H1 (cell line): ENCODE measurements at regions not wholly inside any gene's neighbourhood (a gene's known extent, or its start where the extent isn't known, plus 50 kb on each side); places are given as distances from the start of the nearest gene placed in this dataset.

Experiments used
- CTCF ChIA-PET: fragments of 300-600 bp; sonication (Branson Sonifier 250); formaldehyde crosslinking; loops from one replicate; lab custom pipeline; 2021; ENCODE audit not compliant: partially characterized antibody; lab: Charles Lee
- POLR2A ChIA-PET: fragments of 300-600 bp; sonication (Branson Sonifier 250); formaldehyde crosslinking; loops from one replicate; lab custom pipeline; 2021; ENCODE audit warnings: inconsistent platforms; ENCODE audit not compliant: partially characterized antibody; lab: Charles Lee
- DNase-seq, 2 experiments: peaks; one replicate each; pipeline versions ENCODE4 v3.0.0 to v3.0.0-alpha.2; 2010 to 2022; ENCODE audit warnings: low spot score in 2 of 2, low read depth in 1 of 2, mixed read lengths in 1 of 2
- FAIRE-seq: peaks from 2 replicates; lab custom pipeline; 2011; peaks lifted over from hg19 to GRCh38; lab: Jason Lieb, UNC
- H2AFZ ChIP-seq: 2 replicates; pipeline ENCODE4 v1.8.1; 2012; ENCODE audit warnings: low read length, inconsistent platforms
- H2AK5ac ChIP-seq: 2 replicates; pipeline ENCODE4 v1.6.1; 2013; ENCODE audit warnings: low read depth, low read length
- H2BK120ac ChIP-seq: replicated peaks from 2 replicates; pipeline ENCODE3; 2013; ENCODE audit warnings: low read depth, low read length, inconsistent platforms
- H2BK12ac ChIP-seq: 2 replicates; pipeline ENCODE4 v1.6.1; 2013; ENCODE audit warnings: low read depth, low read length
- H2BK15ac ChIP-seq: 2 replicates; pipeline ENCODE4 v1.6.1; 2013; ENCODE audit warnings: low read length
- H2BK20ac ChIP-seq: 2 replicates; pipeline ENCODE4 v1.6.1; 2013; ENCODE audit warnings: low read length
- H2BK5ac ChIP-seq: 2 replicates; pipeline ENCODE4 v1.6.1; 2013; ENCODE audit warnings: low read depth, low read length
- H3K14ac ChIP-seq: 2 replicates; pipeline ENCODE4 v1.6.1; 2013; ENCODE audit warnings: inconsistent platforms; ENCODE audit not compliant: insufficient read length
- H3K18ac ChIP-seq: 2 replicates; pipeline ENCODE4 v1.6.1; 2013; ENCODE audit warnings: low read length; ENCODE audit errors: extremely low read depth
- H3K23ac ChIP-seq: 2 replicates; pipeline ENCODE4 v1.6.1; 2013; ENCODE audit warnings: inconsistent platforms; ENCODE audit not compliant: insufficient read length
- H3K23me2 ChIP-seq: 2 replicates; pipeline ENCODE4 v1.6.1; 2013; ENCODE audit warnings: low read depth, low read length
- H3K27ac ChIP-seq: 2 replicates; pipeline ENCODE4 v1.6.1; 2011; ENCODE audit warnings: low read depth, low read length, inconsistent platforms
- H3K27me3 ChIP-seq, 4 experiments: replicated peaks in 1 of 4; 1 replicate in 1 of 4; 2 replicates in 3 of 4; pipeline versions ENCODE4 v1.6.1 to v1.8.1; 2011 to 2013; ENCODE audit warnings: low read length in 3 of 4, mild to moderate bottlenecking in 3 of 4, inconsistent platforms in 2 of 4, mixed read lengths in 2 of 4, moderate library complexity in 1 of 4; ENCODE audit not compliant: control insufficient read depth in 3 of 4, insufficient read depth in 3 of 4; ENCODE audit errors: extremely low read depth in 1 of 4
- H3K36me3 ChIP-seq, 4 experiments: 2 replicates each; pipeline versions ENCODE4 v1.6.1 to v1.8.1; 2011 to 2013; ENCODE audit warnings: mild to moderate bottlenecking in 4 of 4, low read length in 3 of 4, moderate library complexity in 2 of 4, control low read depth in 1 of 4, inconsistent platforms in 1 of 4; ENCODE audit not compliant: insufficient read depth in 4 of 4, control insufficient read depth in 2 of 4
- H3K4ac ChIP-seq: replicated peaks from 2 replicates; pipeline ENCODE3; 2013; ENCODE audit warnings: low read length, low read depth, mixed read lengths, inconsistent platforms; ENCODE audit not compliant: insufficient read length
- H3K4me1 ChIP-seq, 4 experiments: replicated peaks in 1 of 4; 1 replicate in 1 of 4; 2 replicates in 3 of 4; pipeline versions ENCODE4 v1.6.1 to v1.8.1; 2011 to 2013; ENCODE audit warnings: low read length in 3 of 4, inconsistent platforms in 2 of 4, mixed read lengths in 1 of 4; ENCODE audit not compliant: insufficient read depth in 4 of 4, control insufficient read depth in 3 of 4
- H3K4me2 ChIP-seq, 2 experiments: 2 replicates each; pipeline versions ENCODE4 v1.6.1 to v1.8.1; 2011 to 2013; ENCODE audit warnings: low read depth in 2 of 2, low read length in 2 of 2, control low read depth in 1 of 2, inconsistent platforms in 1 of 2, mild to moderate bottlenecking in 1 of 2; ENCODE audit not compliant: insufficient read depth in 1 of 2
- H3K4me3 ChIP-seq, 4 experiments: fragments of 200-600, 300-600 bp in 1 of 4; sonication (generic), shearing (Covaris generic), sonication (Bioruptor Twin) in 1 of 4; 2 replicates each; pipeline versions ENCODE4 v1.5.1 to v1.8.1; 2011 to 2016; ENCODE audit warnings: low read length in 4 of 4, low read depth in 3 of 4, control low read depth in 2 of 4, inconsistent platforms in 2 of 4, mild to moderate bottlenecking in 2 of 4, mixed read lengths in 1 of 4, moderate library complexity in 1 of 4; ENCODE audit not compliant: insufficient read depth in 2 of 4; ENCODE audit errors: extremely low read depth in 1 of 4
- H3K56ac ChIP-seq: replicated peaks from 2 replicates; pipeline ENCODE3; 2013; ENCODE audit warnings: low read depth, mild to moderate bottlenecking, mixed read lengths, low read length, inconsistent platforms; ENCODE audit not compliant: insufficient read length
- H3K79me1 ChIP-seq: 2 replicates; pipeline ENCODE4 v1.6.1; 2013; ENCODE audit warnings: low read depth, low read length, control low read depth
- H3K79me2 ChIP-seq, 2 experiments: 2 replicates each; pipeline versions ENCODE4 v1.6.1 to v1.8.1; 2012 to 2013; ENCODE audit warnings: low read length in 2 of 2, mild to moderate bottlenecking in 2 of 2, inconsistent platforms in 1 of 2; ENCODE audit not compliant: insufficient read depth in 2 of 2, control insufficient read depth in 1 of 2
- H3K9ac ChIP-seq, 4 experiments: replicated peaks in 1 of 4; 1 replicate in 1 of 4; 2 replicates in 3 of 4; pipeline versions ENCODE4 v1.6.1 to v1.8.1; 2011 to 2013; ENCODE audit warnings: low read depth in 3 of 4, low read length in 3 of 4, control low read depth in 2 of 4, mild to moderate bottlenecking in 2 of 4, moderate library complexity in 2 of 4, inconsistent platforms in 1 of 4; ENCODE audit errors: extremely low read depth in 1 of 4
- H3K9me3 ChIP-seq, 2 experiments: 2 replicates each; pipeline versions ENCODE4 v1.6.1 to v1.8.1; 2012 to 2013; ENCODE audit warnings: mild to moderate bottlenecking in 2 of 2, moderate library complexity in 2 of 2, control low read depth in 1 of 2, inconsistent platforms in 1 of 2, low read depth in 1 of 2, low read length in 1 of 2, mixed read lengths in 1 of 2; ENCODE audit not compliant: insufficient read depth in 2 of 2
- H4K20me1 ChIP-seq, 2 experiments: replicated peaks in 1 of 2; 2 replicates each; pipeline versions ENCODE3 to v1.8.1; 2011 to 2013; ENCODE audit warnings: inconsistent platforms in 2 of 2, low read length in 2 of 2, mild to moderate bottlenecking in 1 of 2; ENCODE audit not compliant: insufficient read depth in 2 of 2, control insufficient read depth in 1 of 2
- H4K5ac ChIP-seq: 2 replicates; pipeline ENCODE4 v1.6.1; 2013; ENCODE audit warnings: low read length, low read depth, mixed read lengths, inconsistent platforms; ENCODE audit not compliant: insufficient read length
- H4K8ac ChIP-seq: 2 replicates; pipeline ENCODE4 v1.8.0; 2013; ENCODE audit warnings: mild to moderate bottlenecking, moderate library complexity, low read length, inconsistent platforms; ENCODE audit not compliant: insufficient read depth; ENCODE audit errors: extremely low read depth
- H4K91ac ChIP-seq: replicated peaks from 2 replicates; pipeline ENCODE3; 2013; ENCODE audit warnings: low read length, mixed read lengths, inconsistent platforms; ENCODE audit not compliant: insufficient read length
- CHD1 ChIP-seq: IDR thresholded peaks from 2 replicates; pipeline ENCODE4 v1.6.1; 2012; ENCODE audit warnings: low read depth, low read length, improper control_type of control experiment
- CREB1 ChIP-seq: IDR thresholded peaks from 2 replicates; pipeline ENCODE4 v1.6.1; 2012; ENCODE audit warnings: inconsistent platforms
- JUND ChIP-seq: IDR thresholded peaks from 2 replicates; pipeline ENCODE4 v1.6.1; 2011; ENCODE audit warnings: mild to moderate bottlenecking, improper control_type of control experiment, low read length
- KDM1A ChIP-seq: fragments of 200-600, 300-600 bp; sonication (generic); IDR thresholded peaks from 2 replicates; pipeline ENCODE4 v1.7.1; 2016; ENCODE audit warnings: mild to moderate bottlenecking, low read length, borderline replicate concordance
- MAFK ChIP-seq: IDR thresholded peaks from 2 replicates; pipeline ENCODE4 v1.6.1; 2012; ENCODE audit warnings: low read depth, mild to moderate bottlenecking, improper control_type of control experiment, low read length
- POLR2A ChIP-seq, 2 experiments: IDR thresholded peaks; 1 replicate in 1 of 2; 2 replicates in 1 of 2; pipeline ENCODE4 v1.6.1; 2011; ENCODE audit warnings: low read depth in 2 of 2, low read length in 2 of 2, mild to moderate bottlenecking in 2 of 2; ENCODE audit errors: control extremely low read depth in 1 of 2
- RBBP5 ChIP-seq: IDR thresholded peaks from 2 replicates; pipeline ENCODE4 v1.7.1; 2012; ENCODE audit warnings: low read depth, mild to moderate bottlenecking, inconsistent platforms, low read length, moderate library complexity, borderline replicate concordance
- RXRA ChIP-seq: IDR thresholded peaks from 2 replicates; pipeline ENCODE4 v1.6.1; 2011; ENCODE audit warnings: low read depth, mild to moderate bottlenecking, low read length, moderate library complexity; ENCODE audit not compliant: insufficient read depth
- SIN3A ChIP-seq, 2 experiments: IDR thresholded peaks in 1 of 2; conservative IDR thresholded peaks in 1 of 2; 2 replicates each; pipeline ENCODE4 v1.6.1; 2011 to 2012; ENCODE audit warnings: low read length in 2 of 2, improper control_type of control experiment in 1 of 2, low read depth in 1 of 2, mild to moderate bottlenecking in 1 of 2
- SP2 ChIP-seq: IDR thresholded peaks from 2 replicates; pipeline ENCODE4 v1.6.1; 2012; ENCODE audit warnings: mild to moderate bottlenecking, low read length, inconsistent platforms
- SUZ12 ChIP-seq: fragments of 200-600 bp; sonication (generic); IDR thresholded peaks from 2 replicates; pipeline ENCODE4 v1.6.1; 2012; ENCODE audit warnings: mild to moderate bottlenecking, inconsistent platforms, low read length, moderate library complexity, mixed read lengths
- YY1 ChIP-seq: IDR thresholded peaks from 2 replicates; pipeline ENCODE4 v1.6.1; 2011; ENCODE audit warnings: low read depth, mild to moderate bottlenecking, low read length
- WGBS, 2 experiments: shearing (Covaris generic) in 1 of 2; methylation state at CpG; one replicate each; pipeline versions ENCODE4 v1.1.6 to v1.1.7; 2013 to 2015; ENCODE audit warnings: low lambda C conversion rate in 2 of 2, mixed read lengths in 2 of 2, inconsistent platforms in 1 of 2, low coverage in 1 of 2, missing lambda C conversion rate in 1 of 2; ENCODE audit not compliant: insufficient replicate concordance in 2 of 2, insufficient coverage in 1 of 2, insufficient read length in 1 of 2; ENCODE audit errors: extremely low coverage in 1 of 2, missing lambda C conversion rate in 1 of 2; 5-methylcytosine and 5-hydroxymethylcytosine counted together
- TF ChIP-seq, protein P1 (sequence below): IDR thresholded peaks from 2 replicates; pipeline ENCODE4 v1.6.1; 2011; ENCODE audit warnings: low read length, improper control_type of control experiment
- TF ChIP-seq, protein P2 (sequence below): IDR thresholded peaks from 2 replicates; pipeline ENCODE4 v1.6.1; 2012; ENCODE audit warnings: inconsistent platforms

- no peak overlapping the region for H3K4me3 ChIP-seq
- POLR2A ChIA-PET = no interaction called here
- H3K27me3 ChIP-seq = no peaks in the 10 kb centered on the region
- H2BK5ac ChIP-seq = no peak overlapping the region
- WGBS, 2 experiments = 82% methylated on average over 12 of the region's 12 CpGs; no CpG with 5 or more reads in 1 of the 2 experiments
- no peak overlapping the region for H3K4ac ChIP-seq
- no peak overlapping the region for H4K5ac ChIP-seq
- H2BK12ac ChIP-seq = no peak overlapping the region
- H4K20me1 ChIP-seq = no peaks in the 10 kb centered on the region
- H3K9me3 ChIP-seq = no peaks in the 10 kb centered on the region
- no peak overlapping the region for H2AK5ac ChIP-seq
- no peak for FAIRE-seq
- no peak overlapping the region for H3K27ac ChIP-seq
- no peak for TF ChIP-seq KDM1A
- TF ChIP-seq, protein P1, sequence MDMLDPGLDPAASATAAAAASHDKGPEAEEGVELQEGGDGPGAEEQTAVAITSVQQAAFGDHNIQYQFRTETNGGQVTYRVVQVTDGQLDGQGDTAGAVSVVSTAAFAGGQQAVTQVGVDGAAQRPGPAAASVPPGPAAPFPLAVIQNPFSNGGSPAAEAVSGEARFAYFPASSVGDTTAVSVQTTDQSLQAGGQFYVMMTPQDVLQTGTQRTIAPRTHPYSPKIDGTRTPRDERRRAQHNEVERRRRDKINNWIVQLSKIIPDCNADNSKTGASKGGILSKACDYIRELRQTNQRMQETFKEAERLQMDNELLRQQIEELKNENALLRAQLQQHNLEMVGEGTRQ = no peak
- TF ChIP-seq YY1 = no peak
- TF ChIP-seq CHD1 = no peak
- TF ChIP-seq RXRA = no peak
- no peak for TF ChIP-seq MAFK
- TF ChIP-seq, protein P2, sequence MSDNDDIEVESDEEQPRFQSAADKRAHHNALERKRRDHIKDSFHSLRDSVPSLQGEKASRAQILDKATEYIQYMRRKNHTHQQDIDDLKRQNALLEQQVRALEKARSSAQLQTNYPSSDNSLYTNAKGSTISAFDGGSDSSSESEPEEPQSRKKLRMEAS = no peak
- TF ChIP-seq CREB1 = no peak
- TF ChIP-seq RBBP5 = no peak
- TF ChIP-seq POLR2A (IDR thresholded peaks at IDR 0.05; ENCODE audit: control extremely low read depth in 1 of 2, low read depth in 2 of 2, low read length in 2 of 2) = no peak
- TF ChIP-seq SIN3A (conservative IDR thresholded peaks at IDR 0.05 in 1 of 2, IDR thresholded peaks at IDR 0.05 in 1 of 2; ENCODE audit: low read depth in 1 of 2, low read length in 2 of 2) = no peak
- no peak for TF ChIP-seq SUZ12
- no peak for TF ChIP-seq SP2
- no peak for TF ChIP-seq JUND
- H2AFZ ChIP-seq = no peak overlapping the region
- no peak overlapping the region for H3K14ac ChIP-seq
- H3K23ac ChIP-seq = no peak overlapping the region
- CTCF ChIA-PET = interaction anchor here (1.0 kb wide), 1 partner anchor 17 kb away, joined by 4 read pairs; no protein-coding TSS in a partner anchor
- H3K79me1 ChIP-seq = no peaks in the 10 kb centered on the region
- H3K56ac ChIP-seq = no peak overlapping the region
- H3K18ac ChIP-seq = no peak overlapping the region
- no peak overlapping the region for H3K9ac ChIP-seq
- H2BK120ac ChIP-seq = no peak overlapping the region
- H3K36me3 ChIP-seq = no peaks in the 10 kb centered on the region
- H4K8ac ChIP-seq = no peak overlapping the region
- H3K79me2 ChIP-seq = no peaks in the 10 kb centered on the region
- no peak overlapping the region for H2BK15ac ChIP-seq
- H2BK20ac ChIP-seq = no peak overlapping the region
- DNase-seq = no peak
- no peak overlapping the region for H3K4me2 ChIP-seq
- H3K23me2 ChIP-seq = no peaks in the 10 kb centered on the region
- H4K91ac ChIP-seq = no peak overlapping the region
- H3K4me1 ChIP-seq = no peaks in the 10 kb centered on the region
Measured at GRCh38 chr5:4001004-4001403, 405.4 kb downstream of the IRX1 start.
